GM21619 (cell line): ENCODE measurements at regions not wholly inside any gene's neighbourhood (a gene's known extent, or its start where the extent isn't known, plus 50 kb on each side); places are given as distances from the start of the nearest gene placed in this dataset.

ENCODE experiments used
- ATAC-seq: cut with Tn5 transposase; IDR thresholded peaks from one replicate; pipeline ENCODE4 v1.9.1; 2021; ENCODE audit not compliant: unreplicated experiment

DNA sequence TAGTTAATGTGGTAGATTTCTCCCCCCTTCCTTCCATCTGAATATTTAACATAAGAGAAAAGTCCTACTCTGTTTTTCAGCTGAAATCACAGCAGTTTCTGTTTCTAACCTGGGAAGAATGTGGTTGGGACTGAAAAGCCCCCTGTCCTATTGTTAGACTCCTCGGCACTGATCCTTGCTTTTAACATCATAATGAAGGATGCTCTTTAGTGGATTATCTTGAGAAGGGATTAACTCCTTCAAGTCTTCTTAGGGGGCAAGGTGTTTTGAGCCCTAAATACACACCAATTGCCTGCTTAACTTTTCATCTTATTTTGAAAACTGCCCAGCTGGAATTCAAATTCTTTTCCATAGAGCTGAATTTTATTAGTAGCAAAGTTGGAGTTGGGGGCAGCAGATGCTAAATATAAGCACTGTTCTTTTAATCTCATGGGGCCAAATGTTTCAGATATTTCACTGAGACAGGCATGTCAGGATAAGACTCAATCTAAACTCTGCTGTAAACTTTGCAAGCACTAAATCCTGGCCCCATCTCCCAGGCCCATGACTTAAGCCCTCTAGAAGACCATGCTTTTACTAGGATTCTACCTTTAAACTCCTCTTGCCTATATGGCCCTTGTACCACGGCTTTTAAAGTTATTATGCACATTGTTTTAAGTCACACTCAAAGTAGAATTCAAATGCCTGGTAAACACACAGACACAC, 243.2 kb upstream of the NR2F2 start:
- ATAC-seq: no peak

DNA sequence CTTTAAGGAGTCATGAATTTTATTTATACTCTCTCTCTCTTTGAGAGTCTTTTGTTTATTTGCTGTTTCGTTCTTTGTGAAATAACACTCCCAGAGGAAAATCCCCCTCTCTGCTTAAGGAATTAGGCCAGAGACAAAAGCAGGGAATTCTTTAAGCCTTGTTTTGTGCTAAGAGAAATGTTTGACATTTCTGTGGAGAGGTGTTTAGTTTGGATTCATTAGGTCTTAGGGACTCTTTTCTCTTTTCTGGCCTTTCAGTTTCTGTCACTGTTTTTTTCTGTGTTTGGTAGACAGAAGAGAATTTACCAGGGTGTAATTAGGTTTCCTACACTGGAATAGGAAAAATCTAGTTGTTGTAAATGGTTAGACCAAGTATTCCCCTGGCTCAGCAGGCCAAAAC, 241.8 kb upstream of the NR2F2 start:
- no peak for ATAC-seq

GRCh38 chr15:96089405-96090058, 241.0 kb upstream of the NR2F2 start:
- ATAC-seq: no peak

- ATAC-seq: no peak
Observed at GRCh38 chr15:96092186-96092585, 238.3 kb upstream of the NR2F2 start.

DNA sequence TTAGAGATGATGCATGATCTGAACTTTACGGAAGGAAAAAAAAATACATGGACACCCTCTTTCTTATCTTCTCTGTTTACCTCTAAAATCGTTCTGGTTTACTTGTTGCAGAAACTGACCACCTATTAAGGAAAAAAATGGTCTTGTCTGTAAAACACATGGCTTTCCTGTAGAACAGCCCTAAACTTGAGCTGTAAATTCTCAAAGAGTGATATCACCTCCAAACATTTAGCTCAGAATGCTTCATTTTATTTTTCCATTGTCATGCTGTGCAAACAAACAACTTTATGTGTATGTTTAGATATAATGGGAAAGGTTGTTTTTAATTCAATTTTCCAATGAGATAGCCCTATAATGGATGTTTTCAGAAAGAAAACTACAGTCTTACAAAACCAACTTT, 237.4 kb upstream of the NR2F2 start:
- ATAC-seq: no peak

GRCh38 chr15:96097661-96098060, 232.8 kb upstream of the NR2F2 start:
- no peak for ATAC-seq

DNA sequence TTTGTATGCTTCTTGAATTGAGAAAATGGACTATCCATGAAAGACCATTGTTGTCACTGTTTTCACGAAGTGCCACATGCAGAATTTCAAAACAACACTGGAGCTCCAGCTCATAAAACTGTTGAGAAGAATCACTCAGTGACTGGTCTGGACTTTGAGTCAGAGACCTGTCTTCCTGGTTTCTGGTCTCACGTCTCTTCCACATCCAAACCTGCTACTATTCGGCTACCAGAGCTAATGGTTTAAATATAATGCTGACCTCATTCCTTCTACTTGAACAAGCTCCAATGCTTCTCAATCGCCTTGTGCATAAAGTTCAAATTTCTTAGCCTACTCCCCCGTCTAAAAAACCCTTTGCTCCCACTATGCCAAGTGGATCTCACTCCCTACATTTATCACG, 227.9 kb upstream of the NR2F2 start:
- no peak for ATAC-seq

DNA sequence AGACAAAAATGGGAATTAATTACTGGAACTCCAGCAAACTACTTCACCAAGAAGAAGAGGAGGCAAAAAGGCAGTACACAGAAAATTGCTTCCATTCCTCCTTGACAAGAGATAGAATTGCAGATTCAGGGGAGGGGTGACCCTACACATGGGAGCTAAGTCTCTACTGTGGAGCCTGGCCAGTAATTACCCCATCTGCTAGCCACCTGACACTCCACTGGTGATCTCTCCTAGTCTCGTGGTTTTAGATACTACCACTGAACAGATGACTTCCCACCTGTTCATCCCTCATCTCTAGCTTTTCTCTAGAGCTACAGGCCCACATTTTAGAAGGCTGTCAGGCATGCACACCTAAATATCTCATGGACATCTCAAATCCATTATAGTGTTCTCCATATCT, 224.3 kb upstream of the NR2F2 start:
- no peak for ATAC-seq

- no peak for ATAC-seq
Observed at GRCh38 chr15:96106628-96107027, 223.9 kb upstream of the NR2F2 start.

DNA sequence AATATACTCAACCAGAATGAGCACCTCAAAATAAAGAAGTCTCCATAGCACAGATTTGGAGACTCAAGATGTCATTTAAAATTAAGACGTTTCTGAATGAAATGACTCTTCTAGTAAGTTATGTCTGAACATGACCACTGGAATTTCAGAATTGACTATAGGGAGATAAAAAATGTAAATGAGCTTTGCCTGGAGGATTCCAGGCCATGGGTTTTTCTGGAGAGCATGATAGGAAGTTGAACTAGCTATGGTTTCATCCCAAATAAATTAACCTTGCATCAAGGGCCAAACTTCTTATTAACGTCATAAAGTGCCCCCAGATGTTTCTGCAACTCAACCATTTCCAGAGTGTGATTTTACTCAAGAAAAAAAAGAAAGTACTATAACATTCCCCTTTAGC, 222.6 kb upstream of the NR2F2 start:
- no peak for ATAC-seq

DNA sequence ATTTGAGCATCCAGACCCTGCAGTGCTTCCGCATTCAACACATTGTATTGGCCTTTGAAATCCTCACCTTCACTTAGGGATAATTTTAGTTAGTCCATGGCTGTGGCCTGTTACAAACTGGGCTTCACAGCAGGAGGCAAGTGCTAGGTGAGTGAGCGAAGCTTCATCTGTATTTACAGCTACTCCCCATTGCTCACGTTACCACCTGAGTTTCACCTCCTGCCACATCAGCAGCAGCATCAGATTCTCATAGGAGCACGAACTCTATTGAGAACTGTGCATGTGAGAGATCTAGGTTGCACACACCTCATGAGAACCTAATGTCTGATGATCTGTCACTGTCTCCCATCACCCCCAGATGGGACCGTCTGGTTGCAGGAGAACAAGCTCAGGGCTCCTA, 222.1 kb upstream of the NR2F2 start:
- no peak for ATAC-seq

DNA sequence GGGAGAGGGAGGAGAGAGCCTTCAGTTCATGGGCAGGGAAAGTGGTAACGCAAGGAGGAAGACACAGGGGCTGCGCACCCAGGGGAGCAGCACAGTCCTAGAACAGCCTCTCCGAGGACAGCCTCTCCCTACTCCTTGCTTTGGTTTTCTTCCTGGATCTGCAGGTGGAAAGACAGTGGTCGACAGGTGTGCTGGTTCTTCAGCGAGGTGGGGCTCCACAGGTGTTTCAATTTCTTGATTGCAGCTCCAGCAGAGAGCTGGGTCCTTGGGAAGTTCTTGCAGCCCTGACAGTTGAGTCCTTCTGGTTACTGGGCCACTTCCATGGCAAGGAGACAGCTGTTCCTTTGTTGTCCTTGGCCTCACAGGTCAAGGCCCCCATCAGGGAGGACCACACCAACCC, 220.7 kb upstream of the NR2F2 start:
- no peak for ATAC-seq

GRCh38 chr15:96112018-96112417, 218.5 kb upstream of the NR2F2 start:
- no peak for ATAC-seq

- peak; percentile 53 for ATAC-seq
Observed at GRCh38 chr15:96115642-96116041, 214.9 kb upstream of the NR2F2 start.

- ATAC-seq: no peak
Observed at GRCh38 chr15:96117270-96117669, 213.2 kb upstream of the NR2F2 start.

DNA sequence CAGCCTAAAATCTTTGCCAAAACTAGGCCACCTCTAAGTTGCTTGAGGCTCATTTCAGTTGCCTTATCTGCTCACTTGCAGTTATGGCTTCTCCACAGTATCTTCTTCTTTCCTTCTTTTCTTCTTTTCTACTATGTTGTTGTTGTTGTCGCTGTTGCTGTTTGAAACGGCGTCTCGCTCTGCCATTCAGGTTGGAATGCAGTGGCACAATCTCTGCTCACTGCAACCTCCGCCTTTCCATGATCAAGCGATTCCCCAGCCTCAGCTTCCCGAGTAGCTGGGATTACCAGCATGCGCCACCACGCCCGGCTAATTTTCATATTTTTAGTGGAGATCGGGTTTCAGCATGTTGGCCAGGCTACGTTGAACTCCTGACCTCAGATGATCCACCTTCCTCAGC, 210.8 kb upstream of the NR2F2 start:
- ATAC-seq: no peak

DNA sequence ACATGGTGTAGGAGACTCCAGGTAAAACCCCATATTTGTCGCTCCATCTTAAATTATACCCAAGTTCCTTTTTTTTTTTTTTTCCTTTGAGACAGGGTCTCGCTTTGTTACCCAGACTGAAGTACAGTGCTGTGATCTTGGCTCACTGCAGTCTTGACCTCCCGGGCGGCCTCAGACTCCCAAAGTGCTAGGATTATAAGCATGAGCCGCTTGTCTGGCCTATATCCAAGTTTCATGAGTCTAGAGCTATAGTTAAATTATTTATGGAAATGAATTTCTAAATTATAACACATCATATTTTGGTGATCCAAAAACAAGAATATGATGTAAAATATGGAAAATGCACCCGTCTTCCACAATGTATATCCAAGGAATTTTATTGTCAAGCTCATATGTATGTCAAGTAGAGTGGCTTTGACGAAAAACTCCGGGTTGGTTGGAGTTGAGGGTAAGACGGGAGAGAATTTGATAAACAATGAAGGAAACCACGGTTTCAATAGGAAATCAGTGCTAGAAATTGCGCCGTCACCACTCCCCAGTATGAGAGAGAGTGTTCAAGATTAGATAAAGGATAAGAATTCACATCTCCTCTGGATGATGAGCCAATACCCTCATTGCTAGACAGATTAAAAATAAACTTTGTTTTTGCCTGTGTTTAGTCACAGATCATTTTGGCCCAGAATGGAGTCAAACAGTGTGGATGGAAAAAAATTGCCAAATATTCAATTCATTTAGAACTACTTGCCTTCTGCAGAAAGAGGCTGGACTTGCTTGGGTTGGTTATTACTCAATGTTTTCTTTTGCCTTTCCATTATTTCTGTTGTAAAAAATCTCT, 209.2 kb upstream of the NR2F2 start:
- no peak for ATAC-seq

DNA sequence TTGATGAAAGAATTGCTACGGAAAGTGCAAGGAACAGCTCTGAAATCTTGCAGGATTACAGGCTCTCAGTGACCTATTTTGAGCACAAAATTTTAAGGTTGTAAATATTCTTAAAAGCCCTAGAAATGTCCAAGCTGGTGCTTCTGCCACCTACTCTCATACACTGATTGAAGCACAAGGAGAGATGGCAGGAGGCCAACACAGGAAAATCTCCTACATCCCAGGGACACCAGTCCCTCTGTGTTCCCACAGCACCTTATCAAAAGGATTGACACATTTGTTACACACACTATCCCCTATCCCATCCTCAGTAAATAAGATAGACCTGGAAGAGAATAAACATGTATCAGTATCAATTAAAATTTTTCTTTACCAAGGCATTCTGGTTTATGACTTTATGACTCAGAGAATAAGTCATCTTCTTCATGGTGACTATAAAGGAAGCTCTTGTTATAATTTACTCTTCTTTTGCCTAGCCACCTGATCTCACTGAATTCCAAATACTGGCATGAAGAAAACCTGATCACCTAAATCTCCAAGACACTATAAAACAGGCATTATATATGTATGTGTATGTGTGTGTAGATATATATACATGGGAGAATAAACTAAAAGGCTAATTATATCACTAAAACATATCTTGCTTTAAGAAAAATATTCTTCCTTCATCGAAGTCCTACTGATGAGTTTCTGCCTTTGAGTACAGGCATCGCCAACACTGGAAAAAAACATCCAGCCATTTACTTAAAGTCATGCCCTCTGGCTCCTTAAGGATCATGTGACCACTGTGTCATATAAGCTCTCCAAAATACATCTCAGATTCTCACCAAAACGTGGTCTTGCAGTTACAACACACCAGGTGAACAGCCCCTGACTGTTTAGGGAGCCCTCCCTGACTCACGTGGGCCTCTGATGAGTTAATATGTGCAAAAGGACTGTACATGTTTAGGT, 208.1 kb upstream of the NR2F2 start:
- no peak for ATAC-seq

GRCh38 chr15:96123028-96123400, 207.5 kb upstream of the NR2F2 start:
- ATAC-seq: no peak

- ATAC-seq: no peak
Observed at GRCh38 chr15:96123630-96124187, 206.8 kb upstream of the NR2F2 start.

GRCh38 chr15:96124436-96124835, 206.1 kb upstream of the NR2F2 start:
- no peak for ATAC-seq
